GM12875 (cell line): ENCODE measurements at regions not wholly inside any gene's neighbourhood (a gene's known extent, or its start where the extent isn't known, plus 50 kb on each side); places are given as distances from the start of the nearest gene placed in this dataset.

Experiments used
- H3K4me3 ChIP-seq: one replicate; pipeline ENCODE4 v1.5.1; 2011; ENCODE audit warnings: low read depth, low read length, control low read depth
- TF ChIP-seq, protein P1 (sequence below): IDR thresholded peaks from 2 replicates; pipeline ENCODE4 v1.5.1; 2011; ENCODE audit warnings: low read depth, mild to moderate bottlenecking, control low read depth, inconsistent platforms, low read length, moderate library complexity, borderline replicate concordance; ENCODE audit not compliant: insufficient read depth

- TF ChIP-seq, protein P1, sequence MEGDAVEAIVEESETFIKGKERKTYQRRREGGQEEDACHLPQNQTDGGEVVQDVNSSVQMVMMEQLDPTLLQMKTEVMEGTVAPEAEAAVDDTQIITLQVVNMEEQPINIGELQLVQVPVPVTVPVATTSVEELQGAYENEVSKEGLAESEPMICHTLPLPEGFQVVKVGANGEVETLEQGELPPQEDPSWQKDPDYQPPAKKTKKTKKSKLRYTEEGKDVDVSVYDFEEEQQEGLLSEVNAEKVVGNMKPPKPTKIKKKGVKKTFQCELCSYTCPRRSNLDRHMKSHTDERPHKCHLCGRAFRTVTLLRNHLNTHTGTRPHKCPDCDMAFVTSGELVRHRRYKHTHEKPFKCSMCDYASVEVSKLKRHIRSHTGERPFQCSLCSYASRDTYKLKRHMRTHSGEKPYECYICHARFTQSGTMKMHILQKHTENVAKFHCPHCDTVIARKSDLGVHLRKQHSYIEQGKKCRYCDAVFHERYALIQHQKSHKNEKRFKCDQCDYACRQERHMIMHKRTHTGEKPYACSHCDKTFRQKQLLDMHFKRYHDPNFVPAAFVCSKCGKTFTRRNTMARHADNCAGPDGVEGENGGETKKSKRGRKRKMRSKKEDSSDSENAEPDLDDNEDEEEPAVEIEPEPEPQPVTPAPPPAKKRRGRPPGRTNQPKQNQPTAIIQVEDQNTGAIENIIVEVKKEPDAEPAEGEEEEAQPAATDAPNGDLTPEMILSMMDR, result no peak
- H3K4me3 ChIP-seq, result no peak overlapping the region
Observed at GRCh38 chr7:115474137-115474536, 552.2 kb downstream of the MDFIC start.

DNA sequence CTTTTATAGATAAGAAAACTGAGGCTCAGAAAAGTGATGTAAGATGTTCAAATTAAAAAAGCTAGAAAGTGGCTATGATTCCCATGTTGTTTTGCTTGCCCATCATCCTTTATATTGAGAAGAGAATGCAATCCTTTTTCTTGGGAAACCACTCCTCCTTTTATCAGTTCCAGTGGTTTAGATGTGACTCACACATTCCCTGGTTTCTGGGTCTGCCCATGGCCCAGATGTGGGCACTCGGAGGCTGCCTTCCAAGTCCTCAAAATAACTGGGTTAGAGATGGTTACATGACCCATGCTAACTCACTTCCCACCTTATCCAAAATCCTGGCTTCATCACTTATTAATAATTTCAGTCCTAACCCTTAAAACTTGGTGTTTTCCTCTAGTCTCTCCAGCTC lies 550.0 kb downstream of the MDFIC start:
- no peak overlapping the region for H3K4me3 ChIP-seq
- TF ChIP-seq, protein P1, result no peak

- TF ChIP-seq, protein P1, result no peak
- H3K4me3 ChIP-seq, result no peak overlapping the region
Observed at GRCh38 chr7:115462301-115463015, 540.6 kb downstream of the MDFIC start.

- H3K4me3 ChIP-seq, result no peak overlapping the region
- TF ChIP-seq, protein P1, result no peak
Observed at GRCh38 chr7:115449689-115450088, 527.8 kb downstream of the MDFIC start.

DNA sequence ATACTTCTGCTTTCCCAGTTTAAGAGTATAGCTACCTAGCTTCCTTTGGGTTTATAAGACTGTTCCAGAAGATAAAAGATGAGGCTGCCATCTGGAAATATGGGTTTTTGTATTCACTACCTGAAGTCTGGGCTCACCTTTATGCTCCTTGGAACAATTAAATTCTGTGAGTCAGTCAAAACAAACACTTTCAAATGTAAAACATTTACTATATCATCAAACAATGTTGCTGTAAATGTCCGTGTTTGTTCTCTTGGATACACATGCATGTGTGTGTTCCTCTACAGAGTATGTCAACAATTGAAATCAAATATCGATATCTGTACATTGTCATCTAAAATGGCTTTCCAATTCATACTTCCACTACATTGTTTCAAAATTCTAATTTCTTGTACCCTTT lies 525.6 kb downstream of the MDFIC start:
- TF ChIP-seq, protein P1, result no peak
- H3K4me3 ChIP-seq, result no peak overlapping the region

DNA sequence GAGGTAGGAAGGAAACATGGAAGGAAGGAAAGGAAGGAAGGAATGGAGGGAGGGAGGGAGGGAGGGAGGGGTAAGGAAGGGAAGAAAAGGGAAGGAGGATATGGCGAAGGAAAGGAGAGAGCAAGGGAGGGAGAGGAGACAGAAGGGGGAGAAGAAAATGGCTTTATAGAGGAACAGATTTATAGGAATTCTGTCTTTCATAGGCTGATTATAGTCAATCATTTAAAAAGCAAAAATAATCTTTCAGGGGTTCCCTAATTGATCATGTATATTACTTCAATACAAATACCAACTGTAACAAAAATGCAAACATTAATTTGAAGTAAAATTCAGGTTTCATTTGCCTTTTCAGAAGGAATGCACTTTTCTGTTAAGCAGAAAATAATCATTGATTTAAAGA lies 519.1 kb downstream of the MDFIC start:
- H3K4me3 ChIP-seq, result no peak overlapping the region
- TF ChIP-seq, protein P1, result no peak

GRCh38 chr7:115435178-115435577 lies 513.3 kb downstream of the MDFIC start:
- TF ChIP-seq, protein P1, result no peak
- no peak overlapping the region for H3K4me3 ChIP-seq
